Cardiac muscle cell (in vitro differentiated cells and primary cell): ENCODE measurements at regions not wholly inside any gene's neighbourhood (a gene's known extent, or its start where the extent isn't known, plus 50 kb on each side); places are given as distances from the start of the nearest gene placed in this dataset.

Experiments used
- DNase-seq, 2 donors: peaks; one replicate each; pipeline versions ENCODE4 v3.0.0 to v3.0.0-alpha.2; 2010 to 2017; ENCODE audit warnings: low read depth in 1 of 2, low spot score in 1 of 2
- H3K27ac ChIP-seq: fragments of 200-600 bp; sonication (generic); 2 replicates; pipeline ENCODE4 v1.5.1; 2016
- H3K27me3 ChIP-seq: fragments of 200-600 bp; sonication (generic); 2 replicates; pipeline ENCODE4 v1.6.0; 2016; ENCODE audit warnings: control low read depth
- H3K36me3 ChIP-seq: fragments of 200-600 bp; sonication (generic); 2 replicates; pipeline ENCODE4 v1.5.1; 2016; ENCODE audit warnings: control low read depth
- H3K4me1 ChIP-seq: fragments of 200-600 bp; sonication (generic); 2 replicates; pipeline ENCODE4 v1.8.1; 2017; ENCODE audit warnings: low read depth, mild to moderate bottlenecking, mixed run types
- H3K4me3 ChIP-seq: fragments of 200-600 bp; sonication (generic); 2 replicates; pipeline ENCODE4 v1.5.1; 2016; ENCODE audit warnings: mild to moderate bottlenecking
- H3K9me3 ChIP-seq: fragments of 200-600 bp; sonication (generic); 2 replicates; pipeline ENCODE4 v1.5.1; 2017; ENCODE audit warnings: low read depth, mild to moderate bottlenecking, control low read depth
- CTCF ChIP-seq: IDR thresholded peaks from 2 replicates; pipeline ENCODE4 v1.5.1; 2012; ENCODE audit warnings: low read depth, mild to moderate bottlenecking, low read length

DNA sequence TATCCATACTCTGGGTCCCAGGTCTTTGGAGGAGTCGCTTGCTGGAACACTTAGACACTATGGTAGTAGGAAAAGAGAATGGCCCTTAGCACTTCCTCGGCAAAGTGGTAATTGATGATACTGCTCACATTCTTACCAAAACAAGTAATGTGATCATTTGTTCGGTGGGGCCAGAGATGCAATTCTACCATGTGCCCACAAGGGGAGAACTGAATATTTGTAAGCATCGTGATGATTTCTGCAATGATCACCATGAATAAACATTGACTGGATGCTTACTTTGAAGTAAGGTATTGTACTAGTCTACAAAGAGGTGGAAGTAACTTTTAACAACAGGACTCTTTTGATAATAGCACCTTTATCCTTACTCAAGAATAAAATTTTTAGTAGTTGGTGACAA is 109.7 kb downstream of the CD8B2 start:
- no peaks in the 10 kb centered on the region for H3K36me3 ChIP-seq
- no peaks in the 10 kb centered on the region for H3K9me3 ChIP-seq
- H3K4me1 ChIP-seq = no peaks in the 10 kb centered on the region
- H3K27me3 ChIP-seq = no peaks in the 10 kb centered on the region
- peak; percentile 37 for TF ChIP-seq CTCF
- DNase-seq = no peak
- H3K27ac ChIP-seq = no peak overlapping the region
- no peak overlapping the region for H3K4me3 ChIP-seq

DNA sequence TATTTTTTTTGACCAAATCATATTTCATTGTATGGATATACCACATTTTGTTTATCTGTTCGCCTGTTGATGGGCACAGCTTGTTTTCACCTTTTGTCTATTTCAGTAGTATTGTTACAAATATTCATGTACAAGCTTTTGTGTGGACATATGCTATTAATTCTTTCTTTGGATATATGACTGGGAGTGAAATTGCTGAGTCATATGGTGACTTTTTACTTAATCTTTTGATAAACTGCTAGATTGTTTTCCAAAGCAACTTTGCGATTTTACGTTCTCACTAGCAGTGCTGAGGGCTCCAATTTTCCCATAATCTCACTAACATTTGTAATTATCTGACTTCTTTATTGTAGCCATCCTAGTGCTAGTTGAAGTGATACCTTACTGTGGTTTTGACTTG is 112.4 kb downstream of the CD8B2 start:
- Histone ChIP-seq H3K27me3 (no peaks in the 10 kb centered on the region), H3K9me3 (no peaks in the 10 kb centered on the region), H3K36me3 (no peaks in the 10 kb centered on the region), H3K4me3 (no peak overlapping the region), H3K27ac (no peak overlapping the region), H3K4me1 (no peaks in the 10 kb centered on the region)
- TF ChIP-seq CTCF = no peak
- DNase-seq = no peak

GRCh38 chr2:106602042-106602441 is 114.9 kb downstream of the CD8B2 start:
- Histone ChIP-seq H3K27ac (no peak overlapping the region), H3K4me1 (no peaks in the 10 kb centered on the region), H3K9me3 (no peaks in the 10 kb centered on the region), H3K4me3 (no peak overlapping the region), H3K36me3 (no peaks in the 10 kb centered on the region), H3K27me3 (no peaks in the 10 kb centered on the region)
- no peak for TF ChIP-seq CTCF
- DNase-seq = no peak

GRCh38 chr2:106606652-106607051 is 119.5 kb downstream of the CD8B2 start:
- Histone ChIP-seq H3K36me3 (no peaks in the 10 kb centered on the region), H3K4me3 (no peak overlapping the region), H3K27ac (no peak overlapping the region), H3K27me3 (no peaks in the 10 kb centered on the region), H3K4me1 (no peaks in the 10 kb centered on the region), H3K9me3 (no peaks in the 10 kb centered on the region)
- DNase-seq = no peak
- no peak for TF ChIP-seq CTCF

DNA sequence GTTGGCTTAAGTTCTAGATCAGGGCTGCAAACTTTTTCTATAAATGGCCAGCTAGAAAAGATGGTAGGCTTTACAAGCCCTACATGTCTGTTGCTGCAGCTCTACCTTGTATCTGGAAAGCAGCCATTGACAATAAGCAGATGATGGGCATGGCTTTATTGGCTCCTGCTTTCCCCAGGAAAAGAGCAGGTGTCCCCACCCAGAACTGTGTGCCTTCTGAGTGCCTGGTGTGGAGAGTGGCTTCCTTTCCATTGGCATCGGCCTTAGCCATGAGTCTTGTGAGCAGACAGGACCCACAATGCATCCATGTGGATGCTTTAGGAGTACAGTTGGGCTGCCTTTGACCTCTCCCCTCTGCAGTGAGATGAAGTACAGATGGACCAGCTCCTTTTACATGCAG is 120.2 kb downstream of the CD8B2 start:
- no peak for DNase-seq
- Histone ChIP-seq H3K27me3 (no peaks in the 10 kb centered on the region), H3K36me3 (no peaks in the 10 kb centered on the region), H3K9me3 (no peaks in the 10 kb centered on the region), H3K4me1 (no peaks in the 10 kb centered on the region), H3K27ac (no peak overlapping the region), H3K4me3 (no peak overlapping the region)
- no peak for TF ChIP-seq CTCF

GRCh38 chr2:106609780-106610179 is 122.6 kb downstream of the CD8B2 start:
- Histone ChIP-seq H3K9me3 (no peaks in the 10 kb centered on the region), H3K27ac (no peak overlapping the region), H3K36me3 (no peaks in the 10 kb centered on the region), H3K4me1 (no peaks in the 10 kb centered on the region), H3K4me3 (no peak overlapping the region), H3K27me3 (no peaks in the 10 kb centered on the region)
- TF ChIP-seq CTCF = no peak
- no peak for DNase-seq
